IPS-18a (cell line): ENCODE measurements at regions not wholly inside any gene's neighbourhood (a gene's known extent, or its start where the extent isn't known, plus 50 kb on each side); places are given as distances from the start of the nearest gene placed in this dataset.

Experiments used
- H3K27ac ChIP-seq: one replicate; pipeline ENCODE4 v1.5.1; 2013; ENCODE audit warnings: low read length
- H3K27me3 ChIP-seq: one replicate; pipeline ENCODE4 v1.6.1; 2013; ENCODE audit warnings: mild to moderate bottlenecking, low read length; ENCODE audit not compliant: control insufficient read depth, insufficient read depth
- H3K36me3 ChIP-seq: one replicate; pipeline ENCODE4 v1.6.1; 2013; ENCODE audit warnings: low read depth, low read length; ENCODE audit not compliant: control insufficient read depth
- H3K4me1 ChIP-seq: one replicate; pipeline ENCODE4 v1.6.1; 2013; ENCODE audit warnings: low read depth, low read length; ENCODE audit not compliant: control insufficient read depth
- H3K4me3 ChIP-seq: one replicate; pipeline ENCODE4 v1.5.1; 2013; ENCODE audit warnings: low read length
- H3K9ac ChIP-seq: one replicate; pipeline ENCODE4 v1.6.1; 2013; ENCODE audit warnings: mild to moderate bottlenecking, low read length, moderate library complexity
- H3K9me3 ChIP-seq: one replicate; pipeline ENCODE4 v1.6.1; 2013; ENCODE audit warnings: low read depth, low read length; ENCODE audit not compliant: control insufficient read depth

DNA sequence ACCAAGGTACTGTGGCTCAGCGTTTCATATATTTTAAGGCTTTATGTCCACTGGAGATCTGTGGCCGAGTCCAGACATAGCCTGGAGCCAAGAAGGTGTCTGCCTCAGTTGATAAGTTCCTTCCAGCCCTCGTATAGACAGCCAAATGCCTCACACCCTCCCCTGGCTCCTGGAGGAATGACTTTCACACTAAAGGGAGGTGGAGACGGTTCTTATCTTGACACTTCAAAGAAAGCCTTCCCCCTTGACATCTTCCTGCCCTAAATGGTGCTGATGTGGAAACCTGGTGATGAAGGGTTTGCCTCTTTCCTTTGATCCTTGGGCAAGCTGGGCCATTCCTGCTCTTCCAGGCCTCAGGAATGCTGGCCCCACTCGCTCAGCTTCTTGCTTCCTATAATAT, 474.8 kb upstream of the TBX3 start:
- Histone ChIP-seq H3K27ac (no peak overlapping the region), H3K4me1 (no peaks in the 10 kb centered on the region), H3K9ac (no peak overlapping the region), H3K9me3 (no peaks in the 10 kb centered on the region), H3K4me3 (no peak overlapping the region), H3K27me3 (no peaks in the 10 kb centered on the region), H3K36me3 (no peaks in the 10 kb centered on the region)

DNA sequence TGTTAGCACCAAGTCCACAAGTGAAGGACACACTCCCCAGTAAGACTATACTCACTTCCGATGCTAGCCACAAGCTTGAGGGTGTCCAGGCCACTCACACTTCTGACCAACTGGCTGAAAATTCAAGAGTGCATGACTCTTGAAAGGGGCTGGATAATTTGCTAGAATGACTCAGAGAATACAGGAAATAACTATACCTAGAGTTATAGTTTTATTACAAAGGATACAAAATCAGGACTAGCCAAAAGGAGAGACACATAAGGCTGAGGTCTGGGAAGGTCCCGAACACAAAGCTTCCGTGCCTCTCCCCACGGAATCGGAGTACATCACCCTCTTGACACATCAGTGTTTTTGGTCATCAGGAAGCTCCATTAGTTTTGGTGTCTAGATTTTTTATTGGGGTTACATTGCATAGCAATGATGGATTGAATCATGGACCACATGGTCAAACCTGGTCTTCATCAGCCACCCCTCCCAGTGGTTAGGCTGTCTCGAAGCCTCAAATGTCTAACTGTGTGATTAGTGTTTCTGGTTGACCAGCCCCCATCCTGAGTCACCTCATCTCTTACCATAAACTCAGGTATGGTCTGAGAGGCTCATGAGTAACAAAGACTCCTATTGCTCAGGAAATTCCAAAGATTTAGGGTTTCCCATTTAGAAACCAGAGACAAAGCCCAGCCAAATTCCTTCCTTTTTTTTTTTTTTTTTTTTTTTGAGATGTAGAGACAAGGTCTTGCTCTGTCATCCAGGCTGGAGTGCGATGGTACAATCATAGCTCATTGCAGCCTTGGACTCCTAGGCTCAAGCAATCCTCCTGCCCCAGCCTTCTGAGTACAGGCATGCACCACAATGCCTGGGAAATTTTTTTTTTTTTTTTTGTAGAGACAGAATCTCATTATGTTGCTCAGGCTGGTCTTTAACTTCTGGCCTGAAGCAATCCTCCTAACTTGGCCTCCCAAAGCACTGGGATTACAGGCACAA, 472.0 kb upstream of the TBX3 start:
- Histone ChIP-seq H3K27ac (no peak overlapping the region), H3K4me1 (no peaks in the 10 kb centered on the region), H3K27me3 (no peaks in the 10 kb centered on the region), H3K36me3 (no peaks in the 10 kb centered on the region), H3K4me3 (no peak overlapping the region), H3K9me3 (no peaks in the 10 kb centered on the region), H3K9ac (no peak overlapping the region)

DNA sequence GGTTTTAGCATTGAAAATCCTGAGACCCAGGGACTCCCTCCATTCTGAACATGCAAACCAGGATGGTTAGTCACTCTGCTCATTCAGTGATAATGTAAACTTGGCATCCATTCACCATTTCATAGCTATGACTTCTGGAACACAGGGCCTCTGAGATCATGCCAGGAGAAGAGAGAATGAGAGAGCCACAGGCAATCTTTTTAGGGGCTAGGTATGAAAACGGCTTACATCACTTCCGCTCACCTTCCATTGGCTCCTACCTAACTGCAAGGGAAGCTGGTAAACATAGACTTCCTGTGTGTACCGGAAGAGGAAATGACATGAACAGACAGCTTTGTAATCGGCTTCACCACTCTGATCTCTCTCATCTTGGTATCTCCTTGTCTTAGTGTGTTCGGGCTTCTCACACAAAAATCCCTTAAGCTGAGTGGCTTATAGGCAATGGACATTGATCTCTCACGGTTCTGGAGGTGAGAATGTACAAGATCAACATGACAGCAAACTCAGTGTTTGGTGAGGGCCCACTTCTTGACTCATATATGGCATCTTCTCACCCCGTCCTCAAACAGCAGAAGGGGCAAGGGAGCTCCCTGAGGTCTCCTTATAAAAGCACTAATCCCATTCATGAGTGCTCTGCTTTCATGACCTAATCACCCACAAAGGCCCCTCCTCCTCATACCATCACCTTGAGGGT, 465.9 kb upstream of the TBX3 start:
- H3K9me3 ChIP-seq, result no peaks in the 10 kb centered on the region
- peaks cover 9% of the 10 kb centered on the region for H3K4me1 ChIP-seq
- H3K27me3 ChIP-seq, result no peaks in the 10 kb centered on the region
- no peak overlapping the region for H3K4me3 ChIP-seq
- H3K27ac ChIP-seq, result no peak overlapping the region
- H3K9ac ChIP-seq, result no peak overlapping the region
- no peaks in the 10 kb centered on the region for H3K36me3 ChIP-seq

DNA sequence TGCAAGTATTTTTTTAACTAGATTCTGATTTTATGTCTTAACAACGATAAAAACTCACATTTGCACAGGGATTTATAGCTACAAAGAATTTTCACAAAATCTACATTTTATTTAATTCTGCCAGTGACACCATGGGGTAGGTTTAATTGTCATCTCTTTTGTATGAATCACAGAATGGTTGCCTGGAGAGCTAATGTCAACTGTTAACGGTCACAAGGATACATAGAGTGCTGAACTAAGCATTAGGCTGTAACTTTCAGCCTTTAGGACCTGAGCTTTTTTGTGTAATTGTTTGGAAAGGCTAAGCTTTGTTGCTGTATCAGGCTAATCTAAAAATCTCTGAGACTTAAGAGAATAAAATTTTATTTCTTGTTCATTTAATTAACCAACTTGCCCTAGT, 465.3 kb upstream of the TBX3 start:
- Histone ChIP-seq H3K9me3 (no peaks in the 10 kb centered on the region), H3K27ac (no peak overlapping the region), H3K4me1 (peaks cover 10% of the 10 kb centered on the region), H3K9ac (no peak overlapping the region), H3K36me3 (no peaks in the 10 kb centered on the region), H3K4me3 (no peak overlapping the region), H3K27me3 (no peaks in the 10 kb centered on the region)

DNA sequence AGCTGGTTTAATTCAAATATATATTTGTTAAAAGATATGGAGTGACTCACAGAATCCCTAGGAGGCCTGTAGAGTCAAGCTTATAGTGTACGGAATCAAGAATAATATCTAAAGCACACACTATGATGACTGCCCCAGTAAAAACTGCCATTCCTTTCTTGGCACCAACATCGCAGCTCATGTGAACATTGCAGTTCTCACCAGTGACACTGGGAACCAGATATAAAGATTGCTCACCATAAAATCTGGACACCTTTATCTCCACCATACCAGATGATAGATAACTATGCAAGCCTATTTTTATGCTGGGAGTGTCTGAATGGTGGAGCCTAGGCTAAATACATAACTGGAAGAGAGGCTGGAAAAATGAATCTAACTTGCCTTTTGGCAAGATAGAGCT, 463.9 kb upstream of the TBX3 start:
- peaks cover 10% of the 10 kb centered on the region for H3K4me1 ChIP-seq
- no peak overlapping the region for H3K9ac ChIP-seq
- H3K27ac ChIP-seq, result no peak overlapping the region
- H3K4me3 ChIP-seq, result no peak overlapping the region
- H3K36me3 ChIP-seq, result no peaks in the 10 kb centered on the region
- no peaks in the 10 kb centered on the region for H3K9me3 ChIP-seq
- no peaks in the 10 kb centered on the region for H3K27me3 ChIP-seq

DNA sequence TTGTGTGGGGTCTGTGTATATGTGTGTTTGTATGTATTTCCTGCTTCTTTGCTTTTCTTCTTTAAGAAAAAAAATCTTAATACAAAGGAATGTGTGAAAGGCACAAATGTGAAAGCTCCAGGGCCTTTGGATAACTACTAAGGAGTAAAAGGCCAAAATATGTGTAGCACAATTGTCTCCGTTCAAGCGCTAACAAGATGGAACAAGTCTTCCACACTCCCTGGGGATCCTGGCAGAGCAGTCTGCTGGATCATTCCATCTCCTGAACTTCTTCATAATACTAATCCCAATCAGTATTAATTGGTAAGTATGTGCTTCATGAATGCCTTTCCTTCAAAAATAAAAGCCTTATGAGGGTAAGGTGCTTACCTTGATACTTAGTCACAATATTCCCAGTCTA, 462.5 kb upstream of the TBX3 start:
- Histone ChIP-seq H3K9me3 (no peaks in the 10 kb centered on the region), H3K4me3 (no peak overlapping the region), H3K36me3 (no peaks in the 10 kb centered on the region), H3K4me1 (peaks cover 10% of the 10 kb centered on the region), H3K27ac (no peak overlapping the region), H3K27me3 (no peaks in the 10 kb centered on the region), H3K9ac (no peak overlapping the region)

DNA sequence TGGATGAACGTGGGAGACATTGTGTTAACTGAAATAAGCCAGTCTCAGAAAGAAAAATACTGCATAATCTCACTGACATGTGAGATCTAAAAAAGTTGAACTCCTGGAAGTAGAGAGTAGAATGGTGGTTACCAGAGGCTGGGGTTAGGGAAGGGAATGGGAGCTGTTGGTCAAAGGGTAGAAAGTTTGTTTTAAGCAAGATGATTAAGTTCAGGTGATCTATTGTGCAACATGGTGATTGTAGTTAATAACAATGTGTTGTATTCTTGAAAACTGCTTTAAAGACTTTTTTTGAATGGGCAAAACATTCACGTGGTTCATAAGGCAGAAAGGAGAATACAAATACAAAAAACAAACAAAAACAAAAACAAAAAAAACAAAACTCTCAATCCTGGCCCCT, 460.4 kb upstream of the TBX3 start:
- H3K27ac ChIP-seq, result no peak overlapping the region
- no peak overlapping the region for H3K9ac ChIP-seq
- peaks cover 13% of the 10 kb centered on the region for H3K4me1 ChIP-seq
- H3K9me3 ChIP-seq, result no peaks in the 10 kb centered on the region
- no peaks in the 10 kb centered on the region for H3K36me3 ChIP-seq
- H3K4me3 ChIP-seq, result no peak overlapping the region
- no peaks in the 10 kb centered on the region for H3K27me3 ChIP-seq

DNA sequence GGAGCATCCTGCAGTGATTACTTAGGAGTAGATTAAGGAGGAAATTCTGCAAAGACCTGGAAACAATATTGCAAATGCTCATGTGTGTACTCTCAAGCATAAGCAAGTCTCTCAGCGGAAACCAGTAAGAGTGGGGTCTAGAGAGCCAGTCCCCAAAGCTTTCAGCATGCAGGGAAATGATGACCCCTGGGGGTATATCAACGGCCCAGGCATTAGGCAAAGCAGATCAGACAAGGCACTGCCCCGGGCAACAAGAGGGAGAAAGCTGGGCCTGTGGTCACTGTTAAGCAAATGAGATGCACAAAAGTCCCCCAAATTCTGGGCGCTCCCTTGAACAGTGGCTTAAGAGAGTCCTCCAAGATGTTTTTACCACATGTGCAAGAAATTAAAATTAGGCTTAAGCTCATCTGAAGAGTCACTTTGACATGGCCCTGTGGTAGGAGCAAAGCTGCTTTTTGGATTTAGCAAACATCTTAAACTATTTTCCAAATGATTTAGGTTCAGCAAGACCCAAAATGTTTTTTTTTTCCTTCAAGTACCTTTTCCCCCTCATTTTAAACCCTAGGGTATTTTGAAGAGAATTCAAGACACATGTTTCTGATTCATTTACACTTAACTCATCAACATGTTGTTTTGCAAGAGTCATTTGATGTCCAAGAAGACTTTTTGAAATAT, 457.1 kb upstream of the TBX3 start:
- H3K9me3 ChIP-seq, result no peaks in the 10 kb centered on the region
- no peak overlapping the region for H3K4me3 ChIP-seq
- no peak overlapping the region for H3K27ac ChIP-seq
- H3K4me1 ChIP-seq, result peaks cover 13% of the 10 kb centered on the region
- H3K36me3 ChIP-seq, result no peaks in the 10 kb centered on the region
- H3K27me3 ChIP-seq, result no peaks in the 10 kb centered on the region
- H3K9ac ChIP-seq, result no peak overlapping the region

DNA sequence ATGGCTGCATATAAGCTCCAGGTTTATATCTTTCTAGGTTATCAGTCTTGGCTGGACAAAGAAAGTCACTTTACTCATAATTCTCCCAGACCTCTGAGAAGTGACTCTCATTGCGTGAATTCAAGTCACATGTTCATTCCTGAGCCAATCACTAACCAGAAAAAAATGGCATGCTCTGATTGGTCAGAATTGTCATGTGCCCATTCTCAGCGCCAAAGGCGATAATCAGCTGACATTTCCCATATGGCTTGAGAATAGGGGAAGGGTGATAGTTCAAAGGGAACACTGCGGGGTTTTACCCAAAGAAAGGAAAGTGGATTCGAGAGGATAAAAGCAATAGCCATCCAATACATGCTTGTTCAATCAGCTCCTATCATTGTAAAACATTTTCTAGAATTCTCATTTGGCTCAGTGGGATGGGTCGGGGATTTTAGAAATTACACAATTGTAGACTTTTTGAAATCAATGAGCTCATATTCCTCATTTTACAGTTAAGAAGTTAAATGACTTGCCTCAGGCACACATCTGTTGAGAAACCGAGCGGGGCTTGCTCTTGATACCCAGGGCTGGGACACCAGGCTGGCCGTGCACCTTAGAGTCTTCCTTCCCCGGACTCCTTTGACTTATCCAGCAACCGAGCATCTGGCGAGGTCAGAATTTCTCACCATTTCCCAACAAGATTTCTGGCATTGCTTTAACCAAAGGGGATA, 454.0 kb upstream of the TBX3 start:
- Histone ChIP-seq H3K4me1 (peaks cover 3% of the 10 kb centered on the region), H3K4me3 (no peak overlapping the region), H3K36me3 (no peaks in the 10 kb centered on the region), H3K27me3 (no peaks in the 10 kb centered on the region), H3K9me3 (no peaks in the 10 kb centered on the region), H3K9ac (no peak overlapping the region), H3K27ac (no peak overlapping the region)

DNA sequence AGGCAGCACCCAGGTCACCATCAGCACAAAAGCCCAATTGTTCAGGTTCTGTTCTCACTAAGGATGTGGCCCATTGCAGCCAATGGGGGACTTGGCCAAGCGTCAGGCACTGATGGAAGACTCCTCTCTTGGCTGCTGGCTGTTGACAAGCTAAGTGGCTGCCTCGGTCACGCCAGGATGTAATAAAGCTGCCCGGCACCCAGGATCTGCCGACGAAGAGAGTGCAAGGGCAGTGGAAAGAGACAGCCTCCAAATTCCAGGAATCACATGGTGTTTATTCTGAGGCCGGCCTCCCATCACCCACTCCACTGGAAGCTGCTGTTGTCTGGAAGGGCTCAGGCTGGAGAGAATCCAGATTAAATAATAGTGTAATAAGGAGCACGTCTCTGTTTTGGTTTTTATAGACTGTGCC, 451.8 kb upstream of the TBX3 start:
- Histone ChIP-seq H3K4me3 (no peak overlapping the region), H3K9ac (no peak overlapping the region), H3K27ac (no peak overlapping the region)

DNA sequence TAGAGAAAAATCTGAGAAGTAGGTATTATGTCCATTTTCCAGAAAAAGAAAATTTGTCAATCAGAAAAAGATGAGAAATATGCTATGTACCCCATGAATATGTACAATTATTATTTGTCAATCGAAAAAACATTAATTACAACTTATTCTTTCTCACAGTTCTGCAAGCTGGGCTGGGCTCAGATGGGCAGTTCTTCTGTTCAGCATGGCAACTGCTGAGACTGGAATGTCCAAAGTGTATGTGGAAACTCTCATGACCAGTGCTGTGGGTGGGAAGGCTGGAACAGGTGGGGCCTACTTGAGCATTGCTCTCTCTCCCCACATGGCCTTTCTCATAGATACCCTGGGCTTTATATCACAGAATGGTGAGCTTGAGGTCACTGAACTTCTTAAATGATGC, 450.3 kb upstream of the TBX3 start:
- Histone ChIP-seq H3K4me1 (no peaks in the 10 kb centered on the region), H3K4me3 (no peak overlapping the region), H3K36me3 (no peaks in the 10 kb centered on the region), H3K9me3 (no peaks in the 10 kb centered on the region), H3K27me3 (no peaks in the 10 kb centered on the region), H3K9ac (no peak overlapping the region), H3K27ac (no peak overlapping the region)

More for the DNA sequence above, 451.8 kb upstream of the TBX3 start:
- no peaks in the 10 kb centered on the region for H3K27me3 ChIP-seq
- no peaks in the 10 kb centered on the region for H3K36me3 ChIP-seq
- peaks cover 2% of the 10 kb centered on the region for H3K4me1 ChIP-seq
- no peaks in the 10 kb centered on the region for H3K9me3 ChIP-seq
